DND-41 (cell line): ENCODE measurements at regions not wholly inside any gene's neighbourhood (a gene's known extent, or its start where the extent isn't known, plus 50 kb on each side); places are given as distances from the start of the nearest gene placed in this dataset.

Experiments
- EZH2 ChIP-seq: IDR thresholded peaks from 3 replicates; pipeline ENCODE4 v1.6.1; 2012; ENCODE audit warnings: borderline replicate concordance, low read depth, mild to moderate bottlenecking, moderate library complexity, low read length, inconsistent platforms; ENCODE audit not compliant: severe bottlenecking
- TF ChIP-seq, protein P1 (sequence below): IDR thresholded peaks from 2 replicates; pipeline ENCODE4 v1.5.1; 2012; ENCODE audit warnings: borderline replicate concordance, low read length, moderate library complexity, mild to moderate bottlenecking; ENCODE audit not compliant: poor library complexity, severe bottlenecking; ENCODE audit errors: extremely low read depth

DNA sequence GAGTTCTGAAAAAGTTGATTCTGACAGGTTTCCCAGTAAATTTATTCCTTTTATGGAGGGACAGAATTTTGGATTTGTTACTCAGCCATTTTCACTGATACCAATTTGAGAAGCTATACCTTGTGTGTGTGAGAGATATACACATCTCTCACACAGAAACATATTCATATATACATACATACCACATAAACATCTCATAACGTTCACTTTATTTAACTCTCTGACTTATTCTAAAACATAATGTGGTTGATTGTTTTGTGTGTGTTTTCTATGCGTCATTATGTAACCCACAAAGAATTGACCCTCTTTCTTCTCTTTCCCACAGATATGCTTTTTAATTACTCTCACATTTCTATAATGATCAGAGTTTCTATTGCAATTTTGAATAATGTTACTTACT is 570.8 kb upstream of the TLE4 start:
- TF ChIP-seq, protein P1, sequence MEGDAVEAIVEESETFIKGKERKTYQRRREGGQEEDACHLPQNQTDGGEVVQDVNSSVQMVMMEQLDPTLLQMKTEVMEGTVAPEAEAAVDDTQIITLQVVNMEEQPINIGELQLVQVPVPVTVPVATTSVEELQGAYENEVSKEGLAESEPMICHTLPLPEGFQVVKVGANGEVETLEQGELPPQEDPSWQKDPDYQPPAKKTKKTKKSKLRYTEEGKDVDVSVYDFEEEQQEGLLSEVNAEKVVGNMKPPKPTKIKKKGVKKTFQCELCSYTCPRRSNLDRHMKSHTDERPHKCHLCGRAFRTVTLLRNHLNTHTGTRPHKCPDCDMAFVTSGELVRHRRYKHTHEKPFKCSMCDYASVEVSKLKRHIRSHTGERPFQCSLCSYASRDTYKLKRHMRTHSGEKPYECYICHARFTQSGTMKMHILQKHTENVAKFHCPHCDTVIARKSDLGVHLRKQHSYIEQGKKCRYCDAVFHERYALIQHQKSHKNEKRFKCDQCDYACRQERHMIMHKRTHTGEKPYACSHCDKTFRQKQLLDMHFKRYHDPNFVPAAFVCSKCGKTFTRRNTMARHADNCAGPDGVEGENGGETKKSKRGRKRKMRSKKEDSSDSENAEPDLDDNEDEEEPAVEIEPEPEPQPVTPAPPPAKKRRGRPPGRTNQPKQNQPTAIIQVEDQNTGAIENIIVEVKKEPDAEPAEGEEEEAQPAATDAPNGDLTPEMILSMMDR, result no peak
- no peak for TF ChIP-seq EZH2
